Mesothelial cell of epicardium (in vitro differentiated cells): ENCODE measurements at regions not wholly inside any gene's neighbourhood (a gene's known extent, or its start where the extent isn't known, plus 50 kb on each side); places are given as distances from the start of the nearest gene placed in this dataset.

Experiments used
- DNase-seq, 2 experiments: peaks; one replicate each; pipeline ENCODE4 v3.0.0; 2021; ENCODE audit warnings: low spot score in 2 of 2; ENCODE audit not compliant: unreplicated experiment in 2 of 2
- H3K27ac Mint-ChIP-seq: 2 replicates; pipeline ENCODE4 v1.8.0; 2021; ENCODE audit warnings: mixed read lengths
- H3K27me3 Mint-ChIP-seq: 2 replicates; pipeline ENCODE4 v1.8.0; 2021; ENCODE audit warnings: low read depth, mixed read lengths
- H3K36me3 Mint-ChIP-seq: 2 replicates; pipeline ENCODE4 v1.8.0; 2021; ENCODE audit warnings: mixed read lengths
- H3K4me1 Mint-ChIP-seq: 2 replicates; pipeline ENCODE4 v1.8.0; 2021; ENCODE audit warnings: mixed read lengths
- H3K4me3 Mint-ChIP-seq: 2 replicates; pipeline ENCODE4 v1.8.0; 2021; ENCODE audit warnings: mild to moderate bottlenecking, moderate library complexity, mixed read lengths
- H3K9me3 Mint-ChIP-seq: 2 replicates; pipeline ENCODE4 v1.8.0; 2021; ENCODE audit warnings: mixed read lengths
- TF ChIP-seq, protein P1 (sequence below): fragments of 200-600 bp; sonication (generic); IDR thresholded peaks from one replicate; pipeline ENCODE4 v1.5.0; 2021; ENCODE audit warnings: antibody characterized with exemption; ENCODE audit not compliant: unreplicated experiment

DNA sequence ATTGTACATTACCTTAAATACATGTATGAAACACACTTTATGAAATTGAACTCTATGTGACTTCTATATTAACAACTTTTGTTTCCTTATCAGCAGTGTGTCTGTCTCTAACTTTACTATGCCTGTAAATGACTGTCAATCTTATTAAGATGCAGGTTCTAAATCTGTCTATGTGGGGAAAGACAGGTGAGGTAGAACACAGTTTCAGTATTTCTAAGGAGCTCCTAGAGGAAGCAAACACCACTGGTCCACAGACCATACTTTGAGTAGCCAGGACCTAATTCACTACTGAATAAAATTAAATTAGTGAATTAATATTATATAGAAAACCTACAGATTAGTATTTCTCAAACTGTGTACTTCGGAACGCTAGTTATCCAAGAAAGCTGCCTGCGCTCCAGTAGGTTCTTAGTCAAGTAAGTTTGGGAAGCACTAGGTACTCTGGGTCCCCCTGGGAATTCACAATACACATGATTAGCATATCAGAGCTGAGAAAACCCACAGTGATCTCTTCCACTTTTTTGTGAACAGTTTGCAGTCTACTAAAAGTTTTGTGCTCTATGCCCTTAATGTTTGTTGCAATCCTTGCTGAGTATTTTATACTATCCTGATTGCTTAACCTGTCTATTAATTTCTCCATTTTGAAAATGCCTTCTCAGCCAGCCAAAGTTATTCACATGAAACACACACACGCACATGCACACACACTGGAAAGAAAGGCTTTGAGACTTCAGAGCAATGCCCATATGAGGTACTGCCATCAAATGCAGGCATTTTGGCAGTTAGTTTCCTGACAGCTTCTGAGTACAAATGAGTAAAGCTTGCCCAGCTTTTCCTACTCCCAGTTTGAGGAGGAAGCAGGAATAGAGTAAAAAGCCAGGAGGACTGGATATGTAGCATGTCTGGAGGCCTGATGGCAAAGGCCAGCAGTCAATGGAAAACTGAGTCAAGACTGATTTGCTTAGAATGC, 133.6 kb upstream of the CPEB2 start:
- H3K9me3 Mint-ChIP-seq, result no peaks in the 10 kb centered on the region
- no peaks in the 10 kb centered on the region for H3K4me1 Mint-ChIP-seq
- no peak overlapping the region for H3K4me3 Mint-ChIP-seq
- no peak for DNase-seq
- TF ChIP-seq, protein P1, sequence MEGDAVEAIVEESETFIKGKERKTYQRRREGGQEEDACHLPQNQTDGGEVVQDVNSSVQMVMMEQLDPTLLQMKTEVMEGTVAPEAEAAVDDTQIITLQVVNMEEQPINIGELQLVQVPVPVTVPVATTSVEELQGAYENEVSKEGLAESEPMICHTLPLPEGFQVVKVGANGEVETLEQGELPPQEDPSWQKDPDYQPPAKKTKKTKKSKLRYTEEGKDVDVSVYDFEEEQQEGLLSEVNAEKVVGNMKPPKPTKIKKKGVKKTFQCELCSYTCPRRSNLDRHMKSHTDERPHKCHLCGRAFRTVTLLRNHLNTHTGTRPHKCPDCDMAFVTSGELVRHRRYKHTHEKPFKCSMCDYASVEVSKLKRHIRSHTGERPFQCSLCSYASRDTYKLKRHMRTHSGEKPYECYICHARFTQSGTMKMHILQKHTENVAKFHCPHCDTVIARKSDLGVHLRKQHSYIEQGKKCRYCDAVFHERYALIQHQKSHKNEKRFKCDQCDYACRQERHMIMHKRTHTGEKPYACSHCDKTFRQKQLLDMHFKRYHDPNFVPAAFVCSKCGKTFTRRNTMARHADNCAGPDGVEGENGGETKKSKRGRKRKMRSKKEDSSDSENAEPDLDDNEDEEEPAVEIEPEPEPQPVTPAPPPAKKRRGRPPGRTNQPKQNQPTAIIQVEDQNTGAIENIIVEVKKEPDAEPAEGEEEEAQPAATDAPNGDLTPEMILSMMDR, result no peak
- no peaks in the 10 kb centered on the region for H3K36me3 Mint-ChIP-seq
- H3K27ac Mint-ChIP-seq, result no peak overlapping the region
- H3K27me3 Mint-ChIP-seq, result peaks cover 2% of the 10 kb centered on the region

DNA sequence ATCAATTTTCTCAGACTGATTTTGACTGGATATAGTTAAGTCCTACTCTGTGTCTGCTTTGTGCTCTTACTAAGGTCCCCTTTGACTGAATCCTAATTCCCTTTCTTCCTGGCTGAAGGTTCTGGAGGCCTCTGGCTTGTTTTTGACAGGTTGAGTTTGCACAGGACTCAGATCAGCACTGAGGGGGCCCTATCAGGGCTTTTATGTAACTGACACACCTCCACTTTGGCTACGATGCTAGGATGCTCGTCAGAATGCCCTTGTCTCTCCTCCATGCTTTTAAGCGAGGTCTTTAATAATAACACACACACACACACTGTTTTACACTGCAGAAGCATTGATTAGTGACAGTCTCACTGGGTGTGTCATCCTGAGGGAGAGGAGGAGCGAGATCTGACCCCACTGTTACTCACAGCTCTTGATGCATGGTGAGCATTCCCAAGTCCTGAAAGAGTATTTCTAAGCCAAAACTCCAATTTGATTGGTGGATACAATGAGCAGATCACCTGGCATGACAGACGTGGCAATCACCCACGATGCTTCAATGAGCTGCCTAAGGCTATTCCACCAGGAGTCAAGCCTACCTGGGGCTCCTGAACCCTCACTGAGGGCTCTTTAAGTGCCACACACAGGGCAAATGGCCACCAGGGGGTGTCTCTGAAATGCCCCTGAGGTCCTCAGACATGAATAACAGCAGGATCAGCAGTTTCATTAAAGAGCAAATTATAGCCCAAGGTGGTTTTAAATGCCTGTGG, 130.4 kb upstream of the CPEB2 start:
- no peaks in the 10 kb centered on the region for H3K36me3 Mint-ChIP-seq
- H3K27ac Mint-ChIP-seq, result no peak overlapping the region
- H3K9me3 Mint-ChIP-seq, result no peaks in the 10 kb centered on the region
- no peak overlapping the region for H3K4me3 Mint-ChIP-seq
- no peak for DNase-seq
- H3K27me3 Mint-ChIP-seq, result peaks cover 4% of the 10 kb centered on the region
- no peaks in the 10 kb centered on the region for H3K4me1 Mint-ChIP-seq
- TF ChIP-seq, protein P1, result peak; percentile 23

DNA sequence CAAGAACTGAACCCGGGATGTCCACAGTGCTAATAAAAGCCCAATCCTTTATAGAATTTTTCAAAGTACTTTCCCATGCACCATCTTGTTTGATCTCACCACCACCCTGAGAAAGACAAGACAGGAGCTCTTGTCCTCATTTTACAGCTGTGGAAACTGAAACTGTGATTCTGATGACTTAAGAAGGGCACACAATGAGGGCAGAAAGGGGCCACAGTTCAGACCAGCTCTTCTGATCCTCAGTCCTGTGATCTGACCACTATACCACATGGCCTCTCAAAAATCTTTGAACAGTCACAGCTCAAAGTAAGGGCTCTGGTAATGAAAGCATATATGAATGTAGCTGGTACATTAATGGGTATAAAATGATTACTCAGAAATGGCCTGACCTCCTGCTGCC, 127.3 kb upstream of the CPEB2 start:
- Mint-ChIP-seq H3K9me3 (no peaks in the 10 kb centered on the region), H3K27ac (no peak overlapping the region), H3K36me3 (no peaks in the 10 kb centered on the region), H3K27me3 (peaks cover 2% of the 10 kb centered on the region), H3K4me1 (no peaks in the 10 kb centered on the region), H3K4me3 (no peak overlapping the region)
- TF ChIP-seq, protein P1, result no peak
- DNase-seq, result no peak

DNA sequence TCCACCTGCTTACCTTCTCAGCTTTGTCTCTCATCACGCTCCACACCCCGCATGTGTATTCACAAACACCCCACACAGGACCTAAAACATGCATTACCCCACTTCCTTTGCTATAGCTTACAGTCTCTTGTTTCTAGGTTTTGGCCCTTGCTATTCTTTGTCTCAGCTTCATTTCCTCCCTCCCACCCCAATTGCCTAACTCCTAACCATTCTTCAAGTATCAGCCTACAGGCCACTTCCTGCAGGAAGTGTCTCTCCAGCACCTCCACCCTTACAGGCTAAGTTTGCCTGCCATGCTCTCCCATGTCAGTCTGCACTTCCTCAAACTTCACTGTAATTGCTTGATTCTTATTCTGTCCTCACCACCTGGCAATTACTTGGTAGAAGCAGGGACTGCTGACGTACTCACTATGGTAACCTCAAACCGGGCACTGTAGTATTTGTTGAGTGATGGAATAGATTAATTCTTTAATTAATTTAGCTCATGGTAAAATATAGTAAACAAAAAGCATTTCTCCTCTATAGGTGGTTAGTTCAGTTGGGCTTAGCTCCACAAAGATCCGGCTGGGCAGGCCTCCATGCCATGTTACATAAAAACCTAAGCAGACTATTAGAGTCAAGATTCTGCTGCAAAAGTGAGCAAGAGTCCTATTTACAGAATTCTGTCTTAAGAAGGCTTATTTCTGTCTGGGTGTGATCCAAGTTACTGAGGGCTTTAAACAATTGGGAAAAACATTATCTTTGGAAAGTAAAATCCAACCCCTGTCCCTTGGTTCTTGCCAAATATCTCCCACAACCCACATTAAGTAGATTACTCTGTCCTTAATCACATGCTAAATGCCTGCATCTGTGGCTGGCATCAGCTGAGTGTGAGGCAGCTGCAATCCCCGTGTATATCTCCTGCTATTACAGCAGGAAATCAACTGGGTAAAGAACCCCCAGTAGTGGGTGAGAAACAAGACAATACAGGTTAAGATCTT, 124.7 kb upstream of the CPEB2 start:
- H3K4me3 Mint-ChIP-seq, result no peak overlapping the region
- H3K27me3 Mint-ChIP-seq, result peaks cover 2% of the 10 kb centered on the region
- no peaks in the 10 kb centered on the region for H3K36me3 Mint-ChIP-seq
- H3K4me1 Mint-ChIP-seq, result no peaks in the 10 kb centered on the region
- no peak for DNase-seq
- no peak overlapping the region for H3K27ac Mint-ChIP-seq
- TF ChIP-seq, protein P1, result no peak
- no peaks in the 10 kb centered on the region for H3K9me3 Mint-ChIP-seq

DNA sequence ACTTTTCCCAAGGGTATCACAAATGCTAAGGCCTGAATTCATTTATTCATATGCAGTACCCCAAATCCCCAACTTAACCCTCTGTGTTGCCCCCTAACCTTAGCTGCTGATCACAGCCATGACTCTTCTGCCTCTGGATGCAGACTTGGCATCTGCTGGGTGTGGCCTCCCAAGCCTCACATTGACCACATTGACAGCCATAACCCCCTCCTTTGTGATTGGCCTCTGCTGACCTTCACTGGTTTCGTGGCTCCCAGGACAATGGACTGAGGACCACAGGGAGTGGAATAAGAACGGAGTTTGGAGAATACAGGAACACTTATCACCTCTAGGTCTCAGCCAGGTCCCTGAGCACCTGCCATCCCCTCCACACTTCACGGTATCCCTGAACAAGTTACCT, 123.6 kb upstream of the CPEB2 start:
- peaks cover 2% of the 10 kb centered on the region for H3K27me3 Mint-ChIP-seq
- TF ChIP-seq, protein P1, result no peak
- no peak overlapping the region for H3K27ac Mint-ChIP-seq
- DNase-seq, result no peak
- H3K9me3 Mint-ChIP-seq, result no peaks in the 10 kb centered on the region
- no peaks in the 10 kb centered on the region for H3K36me3 Mint-ChIP-seq
- no peak overlapping the region for H3K4me3 Mint-ChIP-seq
- peaks cover 2% of the 10 kb centered on the region for H3K4me1 Mint-ChIP-seq
